ENCODE measurements at regions not wholly inside any gene's neighbourhood (a gene's known extent, or its start where the extent isn't known, plus 50 kb on each side); places are given as distances from the start of the nearest gene placed in this dataset.

DNA sequence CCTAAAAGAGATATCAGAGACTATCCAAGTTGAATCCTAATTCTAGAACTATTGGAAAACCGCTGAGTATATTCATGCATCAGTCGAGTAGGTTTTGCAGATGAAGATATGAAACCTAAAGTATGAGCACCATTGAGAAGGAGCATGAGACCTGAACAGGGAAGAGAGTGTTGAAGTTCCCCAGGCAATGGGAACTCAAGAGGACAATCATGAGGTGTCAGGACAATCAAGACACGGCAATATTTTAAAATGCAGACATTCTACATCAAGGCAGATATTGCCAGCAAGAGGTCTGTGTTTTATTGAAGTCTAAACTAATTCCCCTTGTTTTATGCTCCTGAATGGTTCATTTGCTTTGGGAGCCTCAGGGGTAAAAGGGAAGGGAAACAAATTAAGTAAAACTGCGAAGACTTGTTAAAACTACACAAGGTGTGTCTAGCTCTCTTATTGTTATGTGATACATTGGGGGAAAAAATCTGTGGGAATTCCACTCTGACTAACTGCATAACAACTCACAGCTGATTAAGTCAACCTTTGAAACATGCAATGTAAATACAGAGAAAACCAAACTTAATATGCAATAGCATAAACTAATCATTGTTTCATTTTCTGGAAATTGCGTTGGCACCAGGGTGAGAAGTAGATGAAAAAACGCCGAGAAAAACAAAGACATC, 347.9 kb upstream of the ADGRL2 start:
- Histone ChIP-seq H3K36me3 (ENCODE audit: control insufficient read depth in 2 of 4, insufficient read depth in 4 of 4, low read length in 3 of 4) (no peaks in the 10 kb centered on the region), H3K27ac (ENCODE audit: low read depth, low read length) (no peak overlapping the region), H3K4ac (replicated peaks; ENCODE audit: insufficient read length, low read depth, low read length) (no peak overlapping the region), H3K23ac (ENCODE audit: insufficient read length) (no peak overlapping the region), H2AFZ (ENCODE audit: low read length) (no peak overlapping the region), H2BK15ac (ENCODE audit: low read length) (no peak overlapping the region), H3K27me3 (replicated peaks in 1 of 4; ENCODE audit: control insufficient read depth in 3 of 4, extremely low read depth in 1 of 4, insufficient read depth in 3 of 4, low read length in 3 of 4) (no peaks in the 10 kb centered on the region), H4K5ac (ENCODE audit: insufficient read length, low read depth, low read length) (no peak overlapping the region), H4K8ac (ENCODE audit: extremely low read depth, insufficient read depth, low read length) (no peak overlapping the region), H2AK5ac (ENCODE audit: low read depth, low read length) (no peak overlapping the region), H4K20me1 (replicated peaks in 1 of 2; ENCODE audit: control insufficient read depth in 1 of 2, insufficient read depth in 2 of 2, low read length in 2 of 2) (no peaks in the 10 kb centered on the region), H3K14ac (ENCODE audit: insufficient read length) (no peak overlapping the region), H3K79me1 (ENCODE audit: low read depth, low read length) (no peaks in the 10 kb centered on the region), H3K79me2 (ENCODE audit: control insufficient read depth in 1 of 2, insufficient read depth in 2 of 2, low read length in 2 of 2) (no peaks in the 10 kb centered on the region), H3K9ac (replicated peaks in 1 of 4; ENCODE audit: extremely low read depth in 1 of 4, low read depth in 3 of 4, low read length in 3 of 4) (no peak overlapping the region), H3K4me3 (ENCODE audit: extremely low read depth in 1 of 4, insufficient read depth in 2 of 4, low read depth in 3 of 4, low read length in 4 of 4) (no peak overlapping the region), H4K91ac (replicated peaks; ENCODE audit: insufficient read length, low read length) (no peak overlapping the region), H2BK12ac (ENCODE audit: low read depth, low read length) (no peak overlapping the region), H2BK5ac (ENCODE audit: low read depth, low read length) (no peak overlapping the region), H3K56ac (replicated peaks; ENCODE audit: insufficient read length, low read depth, low read length) (no peak overlapping the region), H2BK20ac (ENCODE audit: low read length) (no peak overlapping the region), H2BK120ac (replicated peaks; ENCODE audit: low read depth, low read length) (no peak overlapping the region), H3K4me1 (replicated peaks in 1 of 4; ENCODE audit: control insufficient read depth in 3 of 4, insufficient read depth in 4 of 4, low read length in 3 of 4) (peaks cover 0 to 13% (median 5%) of the 10 kb centered on the region in 4 experiments; a peak in 3 of 7 replicates), H3K9me3 (ENCODE audit: insufficient read depth in 2 of 2, low read depth in 1 of 2, low read length in 1 of 2) (no peaks in the 10 kb centered on the region), H3K18ac (ENCODE audit: extremely low read depth, low read length) (no peak overlapping the region), H3K4me2 (ENCODE audit: insufficient read depth in 1 of 2, low read depth in 2 of 2, low read length in 2 of 2) (no peak overlapping the region), H3K23me2 (ENCODE audit: low read depth, low read length) (no peaks in the 10 kb centered on the region)
- TF ChIP-seq SP2 (IDR thresholded peaks at IDR 0.05; ENCODE audit: low read length) (no peak), ASH2L (IDR thresholded peaks at IDR 0.05; ENCODE audit: low read length) (no peak), TAF7 (optimal IDR thresholded peaks at IDR 0.05; ENCODE audit: borderline replicate concordance, low read depth, low read length) (no peak), EZH2 (IDR thresholded peaks at IDR 0.05; ENCODE audit: low read depth, low read length, severe bottlenecking) (no peak), CHD1 (IDR thresholded peaks at IDR 0.05; ENCODE audit: low read depth, low read length) (no peak), CBX8 (IDR thresholded peaks at IDR 0.05; ENCODE audit: borderline replicate concordance, low read depth, low read length) (no peak)
- ChIA-PET CTCF (ENCODE audit: partially characterized antibody) (interaction anchor here (0.6 to 1.3 kb wide), 2 partner anchors 28 to 224 kb away, joined by 3 read pairs; no protein-coding TSS in a partner anchor), POLR2A (ENCODE audit: partially characterized antibody) (interaction anchor here (1.2 kb wide), 1 partner anchor 9 kb away, joined by 3 read pairs; no protein-coding TSS in a partner anchor)
- no peak for DNase-seq (ENCODE audit: low read depth in 1 of 2, low spot score in 2 of 2)
- 92% methylated on average over 7 of the region's 7 CpGs; no CpG with 5 or more reads in 1 of the 2 experiments for WGBS, 2 experiments (ENCODE audit: extremely low coverage in 1 of 2, insufficient coverage in 1 of 2, insufficient read length in 1 of 2, insufficient replicate concordance in 2 of 2, low coverage in 1 of 2, low lambda C conversion rate in 2 of 2, missing lambda C conversion rate in 1 of 2)
- no peak for FAIRE-seq

Data from H1 (cell line).